Heart left ventricle (tissue), 16 donors: ENCODE measurements at regions not wholly inside any gene's neighbourhood (a gene's known extent, or its start where the extent isn't known, plus 50 kb on each side); places are given as distances from the start of the nearest gene placed in this dataset.

Experiments
- ATAC-seq, 4 donors: fragments of 200-7000 bp; cut with Tn5 transposase; one replicate each; pipeline ENCODE4 v1.9.1; 2020 to 2022; ENCODE audit warnings: moderate library complexity in 4 of 4, mild to moderate bottlenecking in 3 of 4, moderate number of reproducible peaks in 1 of 4
- DNase-seq, 5 donors: peaks; one replicate each; pipeline ENCODE4 v3.0.0-alpha.2; 2020
- H3K27ac ChIP-seq, 12 donors: fragments of 200-600 bp; sonication (generic) in 4 of 12; one replicate each; pipeline versions ENCODE4 v1.5.0 to v1.8.0; 2016 to 2022; ENCODE audit warnings: mild to moderate bottlenecking in 2 of 12
- H3K27me3 ChIP-seq, 9 donors: fragments of 200-600 bp; sonication (generic) in 2 of 9; one replicate each; pipeline versions ENCODE4 v1.5.1 to v1.8.0; 2016 to 2022; ENCODE audit warnings: mild to moderate bottlenecking in 3 of 9
- H3K36me3 ChIP-seq, 9 donors: fragments of 200-600 bp; sonication (generic) in 2 of 9; one replicate each; pipeline versions ENCODE4 v1.5.0 to v1.8.0; 2018 to 2022; ENCODE audit warnings: mild to moderate bottlenecking in 2 of 9
- H3K4me1 ChIP-seq, 12 donors: fragments of 200-600 bp; sonication (generic) in 4 of 12; one replicate each; pipeline versions ENCODE4 v1.5.0 to v1.8.0; 2016 to 2022; ENCODE audit warnings: mild to moderate bottlenecking in 3 of 12
- H3K4me3 ChIP-seq, 12 donors: fragments of 200-600 bp; sonication (generic) in 4 of 12; one replicate each; pipeline versions ENCODE4 v1.5.0 to v1.8.0; 2017 to 2022; ENCODE audit warnings: mild to moderate bottlenecking in 9 of 12, moderate library complexity in 4 of 12
- H3K9me3 ChIP-seq, 12 donors: fragments of 200-600 bp; sonication (generic) in 4 of 12; one replicate each; pipeline versions ENCODE4 v1.5.0 to v1.8.0; 2016 to 2022; ENCODE audit warnings: mild to moderate bottlenecking in 1 of 12
- CTCF ChIP-seq, 12 donors: fragments of 200-600 bp; sonication (generic) in 4 of 12; IDR thresholded peaks; one replicate each; pipeline versions ENCODE4 v1.5.0 to v1.8.0; 2018 to 2022; ENCODE audit warnings: antibody characterized with exemption in 12 of 12, mild to moderate bottlenecking in 5 of 12
- POLR2A ChIP-seq, 2 donors: fragments of 450-650 bp; IDR thresholded peaks; one replicate each; pipeline ENCODE4 v1.6.1; 2017; ENCODE audit warnings: antibody characterized with exemption in 2 of 2, mild to moderate bottlenecking in 2 of 2, moderate library complexity in 2 of 2
- WGBS, 4 donors: extraction: QIAGEN DNeasy Blood & Tissue Kit in 2 of 4; methylation state at CpG; one replicate each; pipeline versions ENCODE4 v1.1.5 to v1.1.7; 2013 to 2018; 5-methylcytosine and 5-hydroxymethylcytosine counted together
- intact Hi-C, 10 donors: fragments of 100-400 bp; cut with DNase I; formaldehyde crosslinking; loops; one replicate each; pipeline versions ENCODE4 v1.11.1 to v1.14.2; 2022
- donor health status: ischemic (EF 13 %, LVEDD 7.1; RV severe dilation, severe dysfunction).
- donor health status: healthy with polysubstance abuse.
- donor health status: DM: no; HTN: yes; CAD: no.
- donor health status: DM: no; HTN: no; CAD: no.
- donor health status: ischemic (EF 25% LVEDD 6.9; RV normal size, moderate dysfunction).
- donor health status: ischemic (EF 25% LVEDD 5.7; RV mildly dilated, moderate dysfunction).
- donor health status: healthy.
- donor health status: DM: yes; HTN: yes; CAD: no.
- donor health status: ischemic (EF 35%, LVEDD 5.7; RV mildly dilated, moderate dysfunction).
- donor health status: nonischemic (EF 11% LVEDD 7.7; RV severe dilation, severe dysfunction).
- donor health status: DM: yes; HTN: yes; CAD: no.
- donor health status: PGD.
- donor health status: ischemic (EF 29% LVEDD 5.4; RV normal size, mild dysfunction).
- donor health status: nonischemic (EF 23%, LVEDD 6.1; RV moderate dilation, normal function).

GRCh38 chr9:32869404-32869803 lies 86.1 kb downstream of the TMEM215 start:
- intact Hi-C loops = loop anchor here in 1 of 10 donors (10.0 kb wide), 1 partner anchor 45 kb away; no protein-coding TSS in a partner anchor
- ATAC-seq (no peak), DNase-seq (no peak)
- Histone ChIP-seq H3K4me3 (no peak overlapping the region), H3K27ac (no peak overlapping the region), H3K36me3 (no peaks in the 10 kb centered on the region), H3K27me3 (no peaks in the 10 kb centered on the region), H3K4me1 (peaks cover 0 to 3% (median 0%) of the 10 kb centered on the region in 12 donors), H3K9me3 (no peaks in the 10 kb centered on the region)
- TF ChIP-seq CTCF (IDR thresholded peaks at IDR 0.05) = no peak
- no peak for TF ChIP-seq POLR2A (IDR thresholded peaks at IDR 0.05)
- WGBS, 4 donors = 67 to 85% (median 78%) methylated on average over 4 of the region's 4 CpGs

- H3K36me3 ChIP-seq = no peaks in the 10 kb centered on the region
- WGBS, 4 donors = 79 to 85% (median 82%) methylated on average over 8 of the region's 8 CpGs
- H3K4me1 ChIP-seq = peaks cover 0 to 19% (median 0%) of the 10 kb centered on the region in 12 donors
- no peak overlapping the region for H3K27ac ChIP-seq
- H3K9me3 ChIP-seq = no peaks in the 10 kb centered on the region
- ATAC-seq = no peak
- H3K27me3 ChIP-seq = no peaks in the 10 kb centered on the region
- intact Hi-C loops = no loop called here
- H3K4me3 ChIP-seq = no peak overlapping the region
- no peak for DNase-seq
- TF ChIP-seq POLR2A (IDR thresholded peaks at IDR 0.05) = no peak
- TF ChIP-seq CTCF (IDR thresholded peaks at IDR 0.05) = no peak
Measured at GRCh38 chr9:32873131-32873530, 89.8 kb downstream of the TMEM215 start.

- Histone ChIP-seq H3K4me1 (peaks cover 0 to 20% (median 0%) of the 10 kb centered on the region in 12 donors), H3K27me3 (no peaks in the 10 kb centered on the region), H3K4me3 (no peak overlapping the region), H3K9me3 (no peaks in the 10 kb centered on the region), H3K27ac (no peak overlapping the region), H3K36me3 (no peaks in the 10 kb centered on the region)
- DNase-seq = no peak
- no peak for ATAC-seq
- 43 to 65% (median 50%) methylated on average over 3 of the region's 3 CpGs for WGBS, 4 donors
- TF ChIP-seq POLR2A (IDR thresholded peaks at IDR 0.05) (no peak), CTCF (IDR thresholded peaks at IDR 0.05) (no peak)
- intact Hi-C loops = no loop called here
Measured at GRCh38 chr9:32873553-32873952, 90.2 kb downstream of the TMEM215 start.

- H3K27ac ChIP-seq = no peak overlapping the region
- H3K27me3 ChIP-seq = no peaks in the 10 kb centered on the region
- intact Hi-C loops = no loop called here
- no peak overlapping the region for H3K4me3 ChIP-seq
- no peak for ATAC-seq
- 90 to 100% (median 97%) methylated on average over 1 of the region's 1 CpG for WGBS, 4 donors
- H3K36me3 ChIP-seq = no peaks in the 10 kb centered on the region
- TF ChIP-seq CTCF (IDR thresholded peaks at IDR 0.05) = no peak
- TF ChIP-seq POLR2A (IDR thresholded peaks at IDR 0.05) = no peak
- H3K4me1 ChIP-seq = peaks cover 0 to 20% (median 0%) of the 10 kb centered on the region in 12 donors
- no peak for DNase-seq
- H3K9me3 ChIP-seq = no peaks in the 10 kb centered on the region
Measured at GRCh38 chr9:32875242-32875641, 91.9 kb downstream of the TMEM215 start.
